ENCODE measurements at regions not wholly inside any gene's neighbourhood (a gene's known extent, or its start where the extent isn't known, plus 50 kb on each side); places are given as distances from the start of the nearest gene placed in this dataset.

DNA sequence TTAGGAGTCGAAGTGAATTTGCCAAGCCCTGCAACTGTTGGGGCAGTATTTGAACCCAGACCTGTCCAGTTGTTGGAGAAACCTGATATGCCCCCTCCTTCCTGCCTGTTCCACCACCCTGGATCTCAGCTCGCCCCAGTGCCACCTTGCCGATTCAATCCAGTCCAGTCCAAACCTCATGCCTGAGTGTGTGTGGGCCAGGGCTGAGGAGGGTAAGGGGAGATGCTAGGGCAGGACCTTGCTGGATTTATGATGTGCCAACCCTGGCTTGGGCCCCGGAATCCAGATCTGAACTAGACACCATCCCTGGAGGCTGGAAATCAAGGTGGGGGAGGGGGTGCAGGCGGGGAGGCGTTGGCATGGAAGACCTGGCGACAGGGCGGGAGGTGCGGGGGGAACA is 98.9 kb upstream of the WNT4 start:
- TF ChIP-seq, protein P1, sequence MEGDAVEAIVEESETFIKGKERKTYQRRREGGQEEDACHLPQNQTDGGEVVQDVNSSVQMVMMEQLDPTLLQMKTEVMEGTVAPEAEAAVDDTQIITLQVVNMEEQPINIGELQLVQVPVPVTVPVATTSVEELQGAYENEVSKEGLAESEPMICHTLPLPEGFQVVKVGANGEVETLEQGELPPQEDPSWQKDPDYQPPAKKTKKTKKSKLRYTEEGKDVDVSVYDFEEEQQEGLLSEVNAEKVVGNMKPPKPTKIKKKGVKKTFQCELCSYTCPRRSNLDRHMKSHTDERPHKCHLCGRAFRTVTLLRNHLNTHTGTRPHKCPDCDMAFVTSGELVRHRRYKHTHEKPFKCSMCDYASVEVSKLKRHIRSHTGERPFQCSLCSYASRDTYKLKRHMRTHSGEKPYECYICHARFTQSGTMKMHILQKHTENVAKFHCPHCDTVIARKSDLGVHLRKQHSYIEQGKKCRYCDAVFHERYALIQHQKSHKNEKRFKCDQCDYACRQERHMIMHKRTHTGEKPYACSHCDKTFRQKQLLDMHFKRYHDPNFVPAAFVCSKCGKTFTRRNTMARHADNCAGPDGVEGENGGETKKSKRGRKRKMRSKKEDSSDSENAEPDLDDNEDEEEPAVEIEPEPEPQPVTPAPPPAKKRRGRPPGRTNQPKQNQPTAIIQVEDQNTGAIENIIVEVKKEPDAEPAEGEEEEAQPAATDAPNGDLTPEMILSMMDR (IDR thresholded peaks at IDR 0.05) = no peak
- H3K36me3 Mint-ChIP-seq (ENCODE audit: low read depth) = no peaks in the 10 kb centered on the region
- H3K27ac Mint-ChIP-seq = no peak overlapping the region
- peaks cover 26% of the 10 kb centered on the region for H3K4me1 Mint-ChIP-seq
- peaks cover 45% of the 10 kb centered on the region for H3K27me3 Mint-ChIP-seq (ENCODE audit: low read depth, poor library complexity)
- H3K9me3 Mint-ChIP-seq = no peaks in the 10 kb centered on the region
- H3K4me3 Mint-ChIP-seq = no peak overlapping the region
- no peak for DNase-seq

DNA sequence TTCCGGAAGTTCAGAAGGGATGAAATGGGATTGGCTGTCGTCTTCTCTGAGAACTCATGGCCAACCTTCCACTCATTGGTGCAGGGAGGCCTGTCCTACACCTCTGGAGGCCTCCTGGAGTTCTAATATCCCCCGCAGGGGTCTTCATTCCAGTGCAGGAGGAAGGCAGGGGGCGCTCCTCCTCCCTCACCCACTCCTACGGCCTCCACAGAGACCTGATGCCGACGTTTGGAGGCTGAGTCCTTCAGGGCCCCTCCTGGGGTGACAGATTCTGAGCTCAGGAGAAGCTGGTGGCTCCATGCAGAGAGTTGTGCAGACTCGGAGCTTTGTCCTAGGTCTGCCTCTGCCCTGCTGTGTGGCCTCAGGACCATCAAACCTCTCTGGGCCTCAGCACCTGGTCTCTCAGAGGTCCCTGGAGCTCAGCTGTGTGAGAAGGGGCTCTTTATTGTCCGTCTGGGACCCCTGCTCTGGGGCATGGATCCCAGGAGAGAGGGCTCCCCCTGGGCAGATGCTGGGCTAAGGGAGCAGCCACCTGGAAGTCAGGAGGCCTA is 102.3 kb upstream of the WNT4 start:
- DNase-seq = no peak
- H3K9me3 Mint-ChIP-seq = no peaks in the 10 kb centered on the region
- peaks cover 40% of the 10 kb centered on the region for H3K27me3 Mint-ChIP-seq (ENCODE audit: low read depth, poor library complexity)
- no peak overlapping the region for H3K4me3 Mint-ChIP-seq
- H3K36me3 Mint-ChIP-seq (ENCODE audit: low read depth) = no peaks in the 10 kb centered on the region
- TF ChIP-seq, protein P1 (IDR thresholded peaks at IDR 0.05) = no peak
- peaks cover 38% of the 10 kb centered on the region for H3K4me1 Mint-ChIP-seq
- H3K27ac Mint-ChIP-seq = no peak overlapping the region

- H3K36me3 Mint-ChIP-seq (ENCODE audit: low read depth) = no peaks in the 10 kb centered on the region
- DNase-seq = no peak
These were observed 102.8 kb upstream of the WNT4 start for GRCh38 chr1:22245726-22246125.

DNA sequence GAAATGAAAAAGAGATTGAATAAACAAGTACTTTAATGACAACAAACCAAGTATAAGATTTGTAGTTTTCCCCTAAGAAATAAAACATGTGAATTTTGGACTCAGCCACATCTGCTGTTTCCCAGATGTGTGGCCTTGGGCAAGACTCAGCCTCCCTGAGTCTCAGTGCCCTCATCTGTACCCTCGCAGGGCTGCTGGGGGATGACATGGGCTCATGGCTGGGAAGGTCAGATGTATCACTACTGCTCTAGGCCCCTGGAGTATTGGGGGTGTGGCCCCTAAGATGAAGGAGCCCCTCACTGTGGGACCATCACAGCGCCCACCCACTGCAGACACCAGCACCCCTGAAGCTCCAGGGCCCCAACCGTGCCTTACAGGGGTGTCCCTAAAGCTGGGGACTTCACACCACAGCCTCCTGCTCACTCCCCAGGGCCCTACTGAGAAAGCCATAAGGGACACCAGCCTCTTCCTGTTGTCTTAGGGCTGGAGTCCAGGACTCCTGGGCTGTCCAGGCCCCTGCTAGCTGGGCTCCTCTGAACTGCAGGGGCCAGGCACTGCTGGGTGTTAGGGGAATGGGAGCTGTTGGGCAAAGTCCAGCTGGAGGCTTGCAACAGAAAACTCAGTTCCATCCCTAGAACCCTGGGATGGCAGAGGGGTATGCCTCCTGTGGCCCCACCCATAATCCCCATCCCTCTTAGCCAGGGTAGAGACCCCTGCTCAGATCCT is 104.0 kb upstream of the WNT4 start:
- H3K27ac Mint-ChIP-seq = no peak overlapping the region
- no peaks in the 10 kb centered on the region for H3K9me3 Mint-ChIP-seq
- H3K27me3 Mint-ChIP-seq (ENCODE audit: low read depth, poor library complexity) = peaks cover 44% of the 10 kb centered on the region

More at GRCh38 chr1:22245726-22246125, 102.8 kb upstream of the WNT4 start:
- Mint-ChIP-seq H3K4me1 (peaks cover 39% of the 10 kb centered on the region), H3K27ac (no peak overlapping the region), H3K9me3 (no peaks in the 10 kb centered on the region), H3K27me3 (ENCODE audit: low read depth, poor library complexity) (peaks cover 42% of the 10 kb centered on the region), H3K4me3 (no peak overlapping the region)
- TF ChIP-seq, protein P1 (IDR thresholded peaks at IDR 0.05) = no peak

GRCh38 chr1:22247527-22248245 is 104.8 kb upstream of the WNT4 start:
- Mint-ChIP-seq H3K4me3 (no peak overlapping the region), H3K27ac (no peak overlapping the region), H3K36me3 (ENCODE audit: low read depth) (no peaks in the 10 kb centered on the region), H3K9me3 (no peaks in the 10 kb centered on the region), H3K4me1 (peaks cover 33% of the 10 kb centered on the region), H3K27me3 (ENCODE audit: low read depth, poor library complexity) (peaks cover 39% of the 10 kb centered on the region)
- TF ChIP-seq, protein P1 (IDR thresholded peaks at IDR 0.05) = no peak
- DNase-seq = no peak

More for the DNA sequence above, 104.0 kb upstream of the WNT4 start:
- H3K4me1 Mint-ChIP-seq = peaks cover 33% of the 10 kb centered on the region
- no peak overlapping the region for H3K4me3 Mint-ChIP-seq
- TF ChIP-seq, protein P1 (IDR thresholded peaks at IDR 0.05) = no peak
- no peaks in the 10 kb centered on the region for H3K36me3 Mint-ChIP-seq (ENCODE audit: low read depth)
- DNase-seq = no peak

All from nephron progenitor cell (in vitro differentiated cells).